ENCODE measurements at regions not wholly inside any gene's neighbourhood (a gene's known extent, or its start where the extent isn't known, plus 50 kb on each side); places are given as distances from the start of the nearest gene placed in this dataset.

GRCh38 chr7:131224996-131225395, 102.7 kb upstream of the MKLN1 start:
- TF ChIP-seq TAF1 (IDR thresholded peaks at IDR 0.05; ENCODE audit: low read depth, low read length) (no peak), POU2F2 (IDR thresholded peaks at IDR 0.05; ENCODE audit: low read depth, low read length) (no peak)
